ENCODE measurements at regions not wholly inside any gene's neighbourhood (a gene's known extent, or its start where the extent isn't known, plus 50 kb on each side); places are given as distances from the start of the nearest gene placed in this dataset.

DNA sequence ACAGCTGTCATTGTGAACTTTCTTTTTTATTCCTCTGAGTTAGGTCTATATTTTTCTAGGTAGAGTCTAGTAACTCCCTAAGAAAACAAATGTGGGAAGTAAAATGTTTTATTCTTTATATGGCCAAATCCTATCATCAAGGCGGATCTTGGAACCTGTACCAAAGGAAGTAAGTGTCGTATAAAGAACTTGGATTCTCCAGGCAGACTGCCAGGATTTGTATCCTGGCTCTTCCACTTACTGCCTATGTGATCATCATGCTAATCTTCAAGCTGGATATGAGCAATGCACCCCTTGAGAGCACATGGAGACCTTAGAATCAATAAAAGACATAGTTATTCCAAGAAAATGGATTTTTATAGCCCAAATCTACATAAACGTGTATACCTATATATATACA lies 286.5 kb downstream of the PCDH17 start:
- no peak for DNase-seq

DNA sequence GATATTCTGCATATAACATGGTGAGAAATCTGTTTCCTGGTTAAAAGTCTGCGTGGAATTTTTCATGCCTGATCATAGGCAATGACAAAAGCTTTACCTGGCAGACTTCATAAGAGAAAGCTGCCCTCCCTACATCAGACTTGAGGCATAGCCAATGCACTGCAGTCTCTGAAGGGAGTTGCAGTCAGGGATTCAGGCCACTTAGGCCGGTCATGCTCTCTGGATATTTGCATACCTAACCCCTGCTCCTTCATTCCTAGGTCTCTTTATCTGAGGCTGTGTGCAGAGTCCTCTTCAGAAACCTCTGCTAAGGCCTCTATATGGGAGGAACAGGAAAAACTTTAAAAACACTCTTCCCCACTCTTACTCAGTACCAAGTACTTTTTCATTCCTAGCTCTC lies 287.4 kb downstream of the PCDH17 start:
- no peak for DNase-seq

DNA sequence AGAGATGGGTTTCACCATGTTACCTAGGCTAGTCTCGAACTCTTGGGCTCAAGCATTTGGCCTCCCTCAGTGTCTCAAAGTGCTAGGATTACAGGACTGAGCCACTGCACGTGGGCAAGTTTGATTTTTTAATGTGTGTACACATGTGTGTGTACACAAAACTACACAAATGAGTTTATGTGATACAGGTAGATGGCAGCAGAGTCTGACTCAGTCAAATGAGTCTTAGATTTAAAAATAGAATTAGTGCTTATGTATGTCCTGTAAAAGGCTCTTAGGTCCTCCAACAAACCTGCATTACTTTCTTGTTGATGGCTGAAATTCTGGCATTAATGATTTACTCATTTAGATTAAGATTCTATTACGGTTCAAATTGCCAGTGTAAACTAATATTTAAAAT lies 293.7 kb downstream of the PCDH17 start:
- no peak for DNase-seq

DNA sequence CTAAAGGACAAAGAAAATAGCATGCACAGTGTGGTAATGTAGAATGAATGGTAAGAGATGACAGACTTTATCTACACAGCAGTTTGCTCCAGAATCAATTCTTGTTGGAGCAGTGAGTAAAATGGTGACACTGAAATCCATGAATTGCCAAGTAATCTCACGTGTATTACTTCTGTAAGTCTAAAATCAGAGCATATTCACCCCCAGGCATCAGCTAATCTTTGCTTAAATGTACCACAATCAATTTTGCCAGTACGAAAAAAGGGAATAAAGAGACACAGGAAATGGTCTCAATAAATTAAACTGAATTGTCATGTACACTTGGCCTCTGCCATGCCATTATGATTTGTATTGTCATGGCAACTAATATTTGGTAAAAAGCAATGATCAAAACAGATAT lies 294.2 kb downstream of the PCDH17 start:
- no peak for DNase-seq

DNA sequence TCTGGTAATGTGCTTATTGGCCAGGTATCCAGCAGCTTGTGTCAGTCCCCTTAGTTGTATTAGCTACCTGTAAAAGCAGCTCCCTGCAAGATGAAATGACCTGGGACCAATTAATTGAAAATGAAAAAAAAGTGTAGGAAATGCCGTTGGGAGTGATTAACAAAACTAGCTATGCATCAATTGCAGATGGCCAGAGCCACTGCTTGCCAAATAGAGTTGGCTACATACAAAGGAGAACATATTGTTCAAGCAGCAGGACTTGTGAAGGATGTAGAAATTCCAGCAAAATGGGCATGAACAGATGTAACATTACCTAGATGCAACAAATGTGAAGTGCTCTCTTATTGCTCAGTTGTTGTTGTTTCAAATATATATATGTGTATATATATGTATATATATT lies 300.5 kb downstream of the PCDH17 start:
- no peak for DNase-seq

DNA sequence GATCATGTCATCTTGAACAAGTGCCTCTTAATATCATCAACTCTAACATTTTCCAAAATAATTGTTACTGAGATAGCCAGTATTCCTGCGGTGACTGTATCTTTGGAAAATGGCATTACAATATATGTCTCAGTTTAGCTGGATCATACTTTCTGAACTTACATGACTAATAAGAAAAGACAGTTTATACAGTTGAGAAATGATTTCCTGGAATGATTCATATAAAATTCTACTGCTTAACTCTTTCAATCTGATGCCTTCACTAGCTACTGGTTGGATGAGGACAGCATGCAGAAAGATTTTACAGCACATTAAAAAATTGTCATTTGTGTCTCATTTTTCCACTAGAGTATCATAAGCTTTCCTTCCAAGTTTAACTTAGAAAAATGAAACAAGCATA lies 302.1 kb downstream of the PCDH17 start:
- DNase-seq: no peak

DNA sequence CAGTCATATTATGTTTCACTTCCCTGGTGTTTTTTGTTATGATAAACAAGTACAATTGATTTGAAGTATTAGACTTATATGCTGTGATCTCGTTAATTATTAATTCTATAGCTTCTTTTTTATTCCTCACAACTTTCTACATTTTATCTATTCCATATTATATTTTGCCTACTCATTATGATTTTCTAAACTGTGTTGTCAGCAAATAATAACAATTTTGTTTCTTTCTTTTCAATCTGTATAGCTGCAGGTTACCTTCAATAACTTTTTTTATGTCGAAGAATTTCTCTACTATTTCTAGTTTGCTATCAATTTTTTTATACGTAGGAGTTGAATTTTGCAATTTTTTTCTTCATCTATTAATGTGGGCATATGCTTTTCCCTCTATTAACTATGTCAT lies 304.4 kb downstream of the PCDH17 start:
- no peak for DNase-seq

DNA sequence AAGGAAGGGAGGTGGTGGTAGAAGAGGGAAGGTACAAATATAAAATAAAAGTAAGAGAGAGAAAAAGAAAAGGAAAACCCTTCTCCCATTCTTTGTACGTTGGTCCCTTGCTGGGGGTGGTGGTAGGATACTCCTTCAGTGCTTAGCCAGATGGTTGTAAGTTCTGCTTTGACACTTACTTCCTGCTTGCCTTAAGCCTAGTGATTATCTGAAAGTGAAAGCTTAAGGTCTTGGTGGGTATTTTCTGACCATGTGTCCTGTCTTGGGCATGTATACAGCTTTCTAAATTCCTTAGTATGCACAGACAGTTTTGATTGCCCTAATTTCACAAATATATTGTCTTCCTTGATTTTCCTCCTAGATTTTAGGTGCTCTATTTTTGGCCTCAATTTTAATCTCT lies 314.8 kb downstream of the PCDH17 start:
- DNase-seq: no peak

DNA sequence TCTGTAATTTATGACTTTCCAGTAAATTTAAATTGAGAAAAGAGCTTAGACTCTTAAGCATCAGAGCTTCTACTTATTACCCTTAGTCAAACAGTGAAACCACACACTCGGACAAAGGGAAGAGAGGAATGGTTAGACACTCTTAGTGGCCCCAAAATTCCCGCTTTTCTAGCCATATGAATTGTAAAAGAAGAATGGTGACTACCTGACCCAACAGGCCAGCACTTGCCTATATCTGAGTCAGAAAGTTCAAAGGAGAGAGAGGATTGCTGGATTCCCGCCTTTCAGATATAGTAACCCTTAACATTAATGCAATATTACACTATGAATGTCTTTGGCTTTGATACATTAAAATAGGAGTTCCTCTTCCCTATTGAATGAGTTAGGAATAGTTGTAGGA lies 317.3 kb downstream of the PCDH17 start:
- no peak for DNase-seq

DNA sequence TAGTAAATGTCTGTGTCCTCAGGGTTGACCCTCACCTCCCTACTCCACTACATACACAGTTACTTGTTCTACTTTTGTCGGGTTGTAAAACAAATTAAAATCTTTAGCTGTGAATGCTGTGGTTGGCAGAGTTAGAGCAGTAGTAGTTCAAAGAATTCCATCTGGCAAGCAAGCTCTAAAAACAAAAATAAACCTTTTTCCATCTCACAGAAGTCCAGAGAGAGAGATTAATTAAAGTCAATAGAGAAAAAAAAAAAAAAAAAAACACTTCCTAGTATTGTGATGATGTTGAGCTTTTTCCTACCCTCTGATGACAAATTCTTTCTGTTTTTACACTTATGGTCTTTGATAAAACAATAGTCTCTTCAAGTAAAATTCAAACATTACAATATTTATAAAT lies 338.4 kb downstream of the PCDH17 start:
- DNase-seq: no peak

DNA sequence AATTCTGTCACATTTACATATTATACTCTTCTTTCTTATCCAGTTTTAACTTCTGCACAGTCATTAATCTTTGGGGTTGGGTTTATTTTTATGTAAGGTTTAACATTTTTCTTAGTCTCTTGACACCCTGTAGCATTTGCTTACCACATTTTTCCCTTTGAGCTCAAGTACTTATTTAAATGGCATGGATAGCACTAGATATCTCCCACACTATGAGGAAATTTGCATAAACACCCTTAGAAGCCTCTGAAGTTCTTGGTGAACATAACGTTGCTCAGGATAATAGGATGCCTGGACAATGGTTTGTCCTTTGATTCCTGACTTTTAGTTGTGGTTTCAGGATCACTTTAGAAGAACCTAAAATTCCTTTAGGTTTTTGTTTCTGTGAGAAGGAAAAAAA lies 338.9 kb downstream of the PCDH17 start:
- no peak for DNase-seq

DNA sequence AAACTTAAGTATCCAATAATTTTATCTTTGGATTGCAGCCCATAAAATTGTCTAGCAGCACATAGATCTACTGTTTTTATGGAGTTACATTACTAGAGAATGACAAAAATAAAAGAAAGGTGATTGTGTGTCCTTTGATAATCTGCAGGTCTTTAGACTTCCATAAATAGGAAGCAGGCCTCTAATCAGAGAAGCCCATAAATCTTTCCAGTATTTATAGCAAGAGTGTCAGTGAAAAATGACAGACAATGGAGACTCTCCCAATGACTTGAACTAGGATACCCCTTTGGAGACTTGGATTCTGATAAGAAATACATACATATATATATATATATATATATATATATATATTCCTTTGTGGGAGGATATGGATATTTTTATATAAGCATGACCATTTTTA lies 351.2 kb downstream of the PCDH17 start:
- no peak for DNase-seq

DNA sequence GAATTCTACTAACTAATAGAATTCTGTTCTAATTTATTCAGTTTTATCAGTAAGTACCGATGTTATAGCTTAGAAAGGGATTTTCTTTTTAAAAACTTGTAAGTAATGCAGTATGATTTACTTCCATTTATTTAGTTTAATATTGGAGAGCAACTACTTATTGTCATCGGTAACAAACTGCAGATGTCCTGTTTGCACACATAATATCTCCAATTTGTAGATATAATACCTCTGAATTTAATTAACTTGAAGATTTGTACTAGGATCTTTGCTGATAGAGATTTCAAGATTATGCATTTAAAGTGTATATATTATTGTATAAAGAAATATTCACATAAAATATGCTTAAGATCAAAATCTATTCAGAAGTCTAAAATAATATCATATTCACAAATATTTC lies 356.7 kb downstream of the PCDH17 start:
- no peak for DNase-seq

DNA sequence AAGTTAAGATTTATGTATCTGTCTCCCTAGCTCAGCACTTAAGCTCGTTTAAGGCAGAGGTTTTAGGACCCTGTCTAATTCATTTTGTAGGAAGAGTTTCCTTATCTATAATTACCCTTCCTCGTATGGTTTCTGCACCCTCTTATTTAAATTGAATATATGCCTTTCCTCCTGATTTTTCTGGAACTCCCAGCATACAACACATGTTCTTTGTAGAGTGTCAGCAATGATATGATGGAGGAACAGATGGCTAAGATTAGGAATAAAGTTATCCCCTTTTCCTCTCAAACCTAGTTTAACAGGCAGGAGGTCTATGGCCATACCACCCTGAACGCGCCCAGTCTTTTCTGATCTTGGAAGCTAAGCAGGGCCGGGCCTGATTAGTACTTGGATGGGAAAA lies 359.5 kb downstream of the PCDH17 start:
- no peak for DNase-seq

DNA sequence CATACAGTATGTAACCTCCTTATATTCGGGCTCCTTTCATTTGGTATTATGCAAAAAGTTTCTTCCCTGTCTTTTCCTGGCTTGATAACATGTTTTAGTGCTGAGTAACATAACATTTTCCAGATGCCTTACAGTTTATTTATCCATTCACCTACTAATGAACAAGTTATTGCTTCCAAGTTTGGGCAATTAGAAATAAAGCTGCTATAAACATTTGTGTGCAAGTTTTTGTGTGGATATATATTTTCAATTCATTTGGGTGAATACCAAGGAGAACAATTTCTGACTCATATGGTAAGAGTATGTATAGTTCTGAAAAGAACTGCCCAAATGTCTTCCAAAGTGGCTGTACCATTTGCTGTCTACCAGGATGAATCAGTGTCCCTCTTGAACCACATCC lies 360.9 kb downstream of the PCDH17 start:
- DNase-seq: no peak

DNA sequence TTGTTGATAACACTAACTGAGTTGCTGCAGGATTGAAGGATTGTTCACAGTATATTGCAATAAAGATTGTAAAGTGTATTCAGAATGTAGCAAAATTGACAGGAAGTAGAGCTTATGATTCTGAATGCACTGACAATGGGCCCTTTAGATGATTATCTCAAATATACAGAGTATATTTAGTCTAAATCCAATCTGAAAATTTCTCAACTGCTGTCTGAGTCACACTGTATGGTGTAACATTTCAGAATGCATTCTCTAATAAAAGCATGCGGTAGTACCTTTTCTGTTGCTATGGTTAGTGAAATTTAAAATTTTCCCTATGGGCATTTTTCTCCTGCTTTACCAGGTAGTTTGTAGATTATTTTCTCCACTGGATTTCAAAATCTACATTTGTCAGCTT lies 365.2 kb downstream of the PCDH17 start:
- DNase-seq: no peak

DNA sequence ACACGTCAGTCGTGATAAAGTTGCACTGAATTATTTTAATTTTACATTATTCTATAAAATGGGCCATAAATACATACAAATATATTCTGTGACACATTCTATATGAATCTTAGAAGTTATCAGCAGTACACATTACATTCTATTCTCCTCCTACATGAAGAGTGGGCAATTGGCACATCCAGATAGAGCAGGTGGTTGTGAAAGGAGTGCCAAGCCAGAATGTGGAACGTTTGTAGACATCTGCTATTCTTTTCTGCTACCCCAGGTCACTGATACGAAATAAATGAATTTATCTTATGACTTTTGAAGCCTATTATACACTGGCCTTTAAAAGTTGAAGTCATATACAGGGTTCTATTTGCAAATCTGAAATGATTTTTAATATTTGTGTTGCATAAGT lies 373.2 kb downstream of the PCDH17 start:
- no peak for DNase-seq

DNA sequence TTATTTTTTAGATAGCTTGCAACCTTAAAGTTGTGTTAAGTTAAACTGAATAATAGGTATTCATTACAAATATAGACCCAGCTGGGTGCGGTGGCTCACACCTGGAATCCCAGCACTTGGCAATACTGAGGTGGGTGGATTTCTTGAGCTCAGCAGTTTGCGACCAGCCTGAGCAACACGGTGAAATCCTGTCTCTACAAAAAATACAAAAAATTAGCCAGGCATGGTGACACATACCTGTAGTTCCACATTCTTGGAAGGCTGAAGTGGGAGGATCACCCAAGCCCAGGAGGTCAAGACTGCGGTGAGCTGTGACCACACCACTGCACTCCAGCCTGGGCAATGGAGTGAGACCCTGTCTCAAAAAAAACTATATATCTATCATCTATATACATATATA lies 386.5 kb downstream of the PCDH17 start:
- DNase-seq: no peak

DNA sequence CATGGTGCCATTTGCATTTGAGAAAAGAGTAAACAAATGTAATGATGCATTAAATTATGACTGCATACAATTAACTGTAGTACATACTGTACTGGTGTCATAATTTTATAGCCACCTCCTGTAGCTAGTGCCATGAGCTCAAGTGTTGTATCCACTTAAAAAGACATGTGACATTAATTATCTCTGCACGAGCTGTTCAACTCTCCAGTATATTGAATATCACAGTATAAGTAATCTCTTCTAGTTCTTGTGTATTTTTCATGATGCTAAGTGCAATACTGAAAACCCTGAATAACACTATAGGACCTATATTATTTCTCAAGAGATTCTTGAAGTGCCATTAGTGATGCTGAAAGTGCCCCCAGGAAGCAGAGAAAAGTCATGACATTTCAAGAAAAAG lies 387.3 kb downstream of the PCDH17 start:
- no peak for DNase-seq

DNA sequence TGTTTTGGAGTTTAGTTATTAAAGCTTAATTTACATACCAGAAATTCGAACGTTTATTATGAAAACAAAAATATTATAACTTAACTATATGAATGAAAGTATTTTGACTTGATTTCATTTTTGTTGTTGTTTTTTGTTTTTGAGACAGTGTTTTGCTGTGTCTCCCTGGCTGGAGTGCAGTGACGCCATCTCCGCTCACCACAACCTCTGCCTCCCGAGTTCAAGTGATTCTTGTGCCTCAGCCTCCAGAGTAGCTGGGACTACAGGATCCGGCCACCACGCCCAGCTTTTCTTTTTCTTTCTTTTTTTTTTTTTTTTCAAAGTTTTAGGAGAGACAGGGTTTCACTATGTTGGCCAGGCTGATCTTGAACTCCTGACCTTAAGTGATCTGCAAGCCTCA lies 392.6 kb downstream of the PCDH17 start:
- DNase-seq: no peak

DNA sequence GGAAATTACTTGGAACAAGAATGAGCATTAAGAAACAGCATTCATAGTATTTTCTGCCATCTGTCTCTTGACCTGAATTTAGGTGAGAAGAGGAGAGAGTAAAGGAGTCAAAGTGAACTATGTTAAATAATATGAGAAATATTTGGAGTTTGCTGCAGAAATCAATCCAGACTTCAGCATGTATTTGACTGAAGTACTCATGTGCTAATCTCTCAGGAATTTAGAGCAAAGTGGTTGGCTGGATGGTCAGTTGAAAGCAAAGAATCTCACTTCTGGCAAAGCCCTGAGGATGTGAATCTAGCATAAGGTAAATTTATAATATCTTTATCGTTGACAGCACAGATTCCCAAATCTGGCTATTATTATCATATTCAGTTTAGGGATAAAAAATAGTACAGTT lies 394.3 kb downstream of the PCDH17 start:
- no peak for DNase-seq

DNA sequence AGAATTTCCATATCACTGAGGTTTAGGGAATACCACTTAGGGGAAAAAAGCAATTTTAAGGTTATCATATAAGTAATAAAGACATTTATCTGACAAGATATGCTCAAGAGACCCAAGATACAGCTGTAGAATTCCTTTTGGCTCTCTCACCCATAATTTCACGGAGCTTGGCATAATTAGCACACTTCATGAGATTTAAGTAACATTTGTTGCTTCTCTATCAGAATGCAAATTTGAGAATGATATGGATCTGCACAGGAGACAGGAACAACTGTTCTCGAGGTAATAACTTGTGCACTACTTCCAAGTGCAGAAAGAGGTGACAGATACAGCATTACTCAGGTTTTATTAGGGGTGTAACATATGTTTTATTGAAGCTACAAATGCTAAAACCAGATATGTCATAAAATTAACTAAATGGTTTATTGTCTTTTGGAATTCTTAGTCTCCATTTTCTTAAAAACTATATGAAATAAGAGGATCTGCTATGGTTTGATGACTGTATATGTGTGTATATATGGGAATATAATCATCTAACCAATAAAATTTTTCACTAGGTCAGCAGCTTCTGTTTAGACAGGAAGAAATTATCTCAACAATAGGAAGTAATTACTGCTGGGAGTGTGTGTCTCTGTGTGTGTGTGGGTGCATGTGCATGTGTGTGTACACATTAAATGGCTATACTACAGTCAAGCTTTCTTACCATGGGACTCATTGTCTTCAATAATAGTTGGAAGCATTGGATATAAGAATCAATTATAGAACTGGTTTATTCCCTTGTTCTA lies 401.3 kb downstream of the PCDH17 start:
- no peak for DNase-seq

DNA sequence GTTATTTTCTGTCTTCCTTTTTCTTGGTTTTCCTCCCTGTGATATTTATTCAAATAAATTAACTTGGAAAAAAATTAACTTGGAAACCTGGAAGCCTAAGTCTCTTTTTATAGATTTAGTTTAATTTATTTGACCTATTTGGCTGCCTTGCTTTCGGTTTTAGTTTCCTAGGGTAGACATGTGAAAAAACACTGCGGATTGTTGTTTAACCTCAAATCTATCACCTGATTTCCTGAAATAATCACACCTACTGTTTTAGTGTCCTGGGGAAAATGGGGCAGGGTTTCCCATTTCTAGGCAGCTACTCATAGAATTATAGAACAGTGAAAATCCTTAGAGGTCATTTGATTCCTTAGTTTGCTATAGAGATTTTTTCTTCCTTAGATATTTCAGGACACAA lies 412.4 kb downstream of the PCDH17 start:
- DNase-seq: no peak

DNA sequence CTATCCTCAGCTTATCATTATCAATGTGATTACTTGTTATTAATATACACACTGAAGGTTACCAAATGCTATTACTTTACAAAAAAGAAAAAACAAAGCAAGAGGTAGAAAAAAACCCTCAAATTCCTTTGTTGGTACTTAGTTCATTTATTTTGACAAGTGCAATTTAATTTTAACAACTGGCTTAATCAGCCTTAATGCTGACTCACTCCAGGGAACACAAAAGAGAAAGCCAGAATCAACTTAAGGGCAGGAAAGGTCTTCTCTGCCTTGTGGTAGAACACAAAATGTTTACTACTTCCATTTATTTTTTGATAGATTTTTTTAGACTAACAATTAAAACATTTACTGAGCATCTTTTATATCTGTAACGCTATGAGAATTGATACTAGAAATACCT lies 417.1 kb downstream of the PCDH17 start:
- no peak for DNase-seq

DNA sequence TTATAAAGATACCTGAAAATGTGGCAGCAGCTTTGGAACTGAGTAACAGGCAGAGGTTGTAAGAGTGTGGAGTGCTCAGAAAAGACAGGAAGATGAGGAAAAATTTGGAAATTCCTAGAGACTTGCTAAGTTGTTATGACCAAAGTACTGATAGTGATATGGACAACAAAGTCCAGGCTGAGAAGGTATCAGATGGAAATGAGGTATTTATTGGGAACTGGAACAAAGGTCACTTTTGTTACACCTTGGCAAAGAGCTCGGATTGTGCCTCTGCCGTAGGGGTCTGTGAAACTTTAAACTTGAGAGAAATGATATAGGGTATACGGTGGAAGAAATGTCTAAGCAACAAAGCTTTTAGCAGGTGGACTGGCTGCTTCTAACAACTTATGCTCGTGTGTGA lies 419.9 kb downstream of the PCDH17 start:
- no peak for DNase-seq
